K562 (cell line): ENCODE measurements at regions not wholly inside any gene's neighbourhood (a gene's known extent, or its start where the extent isn't known, plus 50 kb on each side); places are given as distances from the start of the nearest gene placed in this dataset.

ENCODE experiments used
- BACH1 ChIP-seq: fragments of 200-800 bp; sonication (Bioruptor generic); IDR thresholded peaks from 2 replicates; pipeline ENCODE4 v1.6.1; 2016; ENCODE audit warnings: missing genetic modification characterization, missing compliant biosample characterization
- CEBPG ChIP-seq, 3 experiments: fragments of 200-800 bp in 1 of 3; sonication (Bioruptor generic) in 1 of 3; sonication (generic) in 1 of 3; formaldehyde crosslinking in 1 of 3; IDR thresholded peaks in 2 of 3; conservative IDR thresholded peaks in 1 of 3; 2 replicates each; pipeline versions ENCODE4 v1.6.1 to v1.8.0; 2016 to 2022; ENCODE audit warnings: missing compliant biosample characterization in 2 of 3, missing genetic modification characterization in 2 of 3, mild to moderate bottlenecking in 1 of 3, missing genetic modification reagents in 1 of 3
- CREM ChIP-seq: IDR thresholded peaks from 2 replicates; pipeline ENCODE4 v1.6.1; 2014; ENCODE audit warnings: antibody characterized with exemption, low read depth
- FOXP1 ChIP-seq: sonication (generic); formaldehyde crosslinking; IDR thresholded peaks from 2 replicates; pipeline ENCODE4 v1.8.0; 2022; ENCODE audit warnings: mild to moderate bottlenecking, missing genetic modification reagents
- KDM1A ChIP-seq, 2 experiments: fragments of 450-650 bp; IDR thresholded peaks; 2 replicates each; pipeline ENCODE4 v1.6.1; 2016; ENCODE audit warnings: mild to moderate bottlenecking in 2 of 2
- KLF1 ChIP-seq: fragments of 450-650 bp; IDR thresholded peaks from 2 replicates; pipeline ENCODE4 v1.6.1; 2016; ENCODE audit warnings: missing genetic modification characterization, missing compliant biosample characterization
- KLF6 ChIP-seq: fragments of 250-450 bp; sonication (Bioruptor Pico); IDR thresholded peaks from 2 replicates; pipeline ENCODE4 v1.4.0; 2020; ENCODE audit warnings: mild to moderate bottlenecking, moderate library complexity, borderline replicate concordance
- MAFK ChIP-seq: IDR thresholded peaks from 2 replicates; pipeline ENCODE4 v1.6.1; 2011; ENCODE audit warnings: low read length, improper control_type of control experiment
- MECOM ChIP-seq: fragments of 250-450 bp; sonication (Bioruptor Pico); IDR thresholded peaks from 2 replicates; pipeline ENCODE4 v1.8.0; 2022; ENCODE audit warnings: inconsistent platforms
- MTA3 ChIP-seq: fragments of 450-650 bp; formaldehyde crosslinking; IDR thresholded peaks from 2 replicates; pipeline ENCODE4 v1.6.1; 2017; ENCODE audit warnings: mild to moderate bottlenecking, borderline replicate concordance
- NONO ChIP-seq, 2 experiments: fragments of 200-400 bp in 1 of 2; fragments of 450-650 bp in 1 of 2; formaldehyde crosslinking in 1 of 2; IDR thresholded peaks; 2 replicates each; pipeline ENCODE4 v1.6.1; 2017; ENCODE audit warnings: low read depth in 2 of 2, mild to moderate bottlenecking in 2 of 2, moderate library complexity in 2 of 2, low read length in 1 of 2
- PHTF2 ChIP-seq: fragments of 250-450 bp; sonication (Bioruptor Pico); IDR thresholded peaks from 2 replicates; pipeline ENCODE4 v1.5.0; 2021; ENCODE audit warnings: mild to moderate bottlenecking
- RAD21 ChIP-seq, 2 experiments: fragments of 250-450 bp in 1 of 2; fragments of 450-650 bp in 1 of 2; sonication (Bioruptor Pico) in 1 of 2; formaldehyde crosslinking in 1 of 2; IDR thresholded peaks in 1 of 2; conservative IDR thresholded peaks in 1 of 2; 2 replicates each; pipeline versions ENCODE4 v1.4.0 to v1.8.0; 2020 to 2022; ENCODE audit warnings: mild to moderate bottlenecking in 2 of 2, moderate library complexity in 1 of 2
- SMAD4 ChIP-seq: fragments of 250-450 bp; sonication (Bioruptor Pico); conservative IDR thresholded peaks from 2 replicates; pipeline ENCODE4 v1.8.0; 2021; ENCODE audit warnings: inconsistent platforms, mild to moderate bottlenecking, moderate library complexity
- ZBTB8A ChIP-seq: fragments of 450-650 bp; IDR thresholded peaks from 2 replicates; pipeline ENCODE4 v1.6.1; 2018; ENCODE audit warnings: mild to moderate bottlenecking, moderate library complexity; ENCODE audit not compliant: partially characterized antibody
- ZNF24 ChIP-seq: fragments of 450-650 bp; IDR thresholded peaks from 2 replicates; pipeline ENCODE4 v1.6.1; 2016
- TF ChIP-seq, protein P1 (sequence below), 2 experiments: fragments of 450-650 bp; IDR thresholded peaks; 2 replicates each; pipeline ENCODE4 v1.6.1; 2018; ENCODE audit warnings: mild to moderate bottlenecking in 2 of 2, low read depth in 1 of 2; ENCODE audit not compliant: partially characterized antibody in 2 of 2
- TF ChIP-seq, protein P2 (sequence below): fragments of 450-650 bp; formaldehyde crosslinking; IDR thresholded peaks from 2 replicates; pipeline ENCODE4 v1.4.0; 2020; ENCODE audit warnings: mild to moderate bottlenecking
- TF ChIP-seq, protein P3 (sequence below): fragments of 450-650 bp; IDR thresholded peaks from 2 replicates; pipeline ENCODE4 v1.6.1; 2014; ENCODE audit warnings: low read depth, mild to moderate bottlenecking, moderate library complexity, borderline replicate concordance

DNA sequence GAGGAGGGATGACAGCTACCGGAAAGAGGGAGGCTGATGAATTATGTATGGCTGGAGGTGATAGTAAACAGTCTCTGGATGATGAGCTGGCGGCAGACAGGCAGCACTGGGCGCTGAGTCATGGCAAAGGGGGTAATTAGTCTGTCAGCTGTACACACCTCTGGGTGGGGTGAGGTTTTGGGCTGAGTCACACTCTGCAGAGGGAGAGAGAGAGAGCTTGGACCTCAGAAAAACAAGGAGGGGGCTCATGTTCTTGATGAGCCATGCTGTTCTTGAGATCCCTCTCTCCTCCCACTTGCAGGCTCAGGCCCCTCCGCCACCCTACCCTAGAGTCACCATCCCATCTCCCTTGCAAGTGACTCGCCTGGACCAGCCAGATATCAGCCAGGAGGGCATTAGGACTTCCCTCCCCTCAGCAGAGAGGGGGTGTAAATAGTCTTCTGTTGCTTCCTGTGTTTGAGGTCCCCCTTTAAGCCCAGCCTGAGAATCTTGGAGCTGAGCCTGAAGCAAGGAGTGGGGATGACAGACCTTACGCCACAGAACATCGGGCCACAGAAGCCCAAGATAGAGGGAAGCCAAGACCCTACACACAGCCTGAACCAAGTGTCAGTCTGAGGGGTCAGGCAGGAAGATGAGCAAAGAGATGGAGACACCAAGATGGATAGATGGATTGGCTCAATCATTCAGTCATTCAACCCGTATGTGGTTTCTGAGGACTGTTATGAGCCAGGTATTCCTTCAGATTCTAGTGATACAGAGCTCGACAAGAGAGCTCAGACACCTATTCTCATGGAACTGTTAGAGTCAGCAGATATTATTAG is 383.2 kb upstream of the CCL2 start (continued):
- TF ChIP-seq, protein P1, sequence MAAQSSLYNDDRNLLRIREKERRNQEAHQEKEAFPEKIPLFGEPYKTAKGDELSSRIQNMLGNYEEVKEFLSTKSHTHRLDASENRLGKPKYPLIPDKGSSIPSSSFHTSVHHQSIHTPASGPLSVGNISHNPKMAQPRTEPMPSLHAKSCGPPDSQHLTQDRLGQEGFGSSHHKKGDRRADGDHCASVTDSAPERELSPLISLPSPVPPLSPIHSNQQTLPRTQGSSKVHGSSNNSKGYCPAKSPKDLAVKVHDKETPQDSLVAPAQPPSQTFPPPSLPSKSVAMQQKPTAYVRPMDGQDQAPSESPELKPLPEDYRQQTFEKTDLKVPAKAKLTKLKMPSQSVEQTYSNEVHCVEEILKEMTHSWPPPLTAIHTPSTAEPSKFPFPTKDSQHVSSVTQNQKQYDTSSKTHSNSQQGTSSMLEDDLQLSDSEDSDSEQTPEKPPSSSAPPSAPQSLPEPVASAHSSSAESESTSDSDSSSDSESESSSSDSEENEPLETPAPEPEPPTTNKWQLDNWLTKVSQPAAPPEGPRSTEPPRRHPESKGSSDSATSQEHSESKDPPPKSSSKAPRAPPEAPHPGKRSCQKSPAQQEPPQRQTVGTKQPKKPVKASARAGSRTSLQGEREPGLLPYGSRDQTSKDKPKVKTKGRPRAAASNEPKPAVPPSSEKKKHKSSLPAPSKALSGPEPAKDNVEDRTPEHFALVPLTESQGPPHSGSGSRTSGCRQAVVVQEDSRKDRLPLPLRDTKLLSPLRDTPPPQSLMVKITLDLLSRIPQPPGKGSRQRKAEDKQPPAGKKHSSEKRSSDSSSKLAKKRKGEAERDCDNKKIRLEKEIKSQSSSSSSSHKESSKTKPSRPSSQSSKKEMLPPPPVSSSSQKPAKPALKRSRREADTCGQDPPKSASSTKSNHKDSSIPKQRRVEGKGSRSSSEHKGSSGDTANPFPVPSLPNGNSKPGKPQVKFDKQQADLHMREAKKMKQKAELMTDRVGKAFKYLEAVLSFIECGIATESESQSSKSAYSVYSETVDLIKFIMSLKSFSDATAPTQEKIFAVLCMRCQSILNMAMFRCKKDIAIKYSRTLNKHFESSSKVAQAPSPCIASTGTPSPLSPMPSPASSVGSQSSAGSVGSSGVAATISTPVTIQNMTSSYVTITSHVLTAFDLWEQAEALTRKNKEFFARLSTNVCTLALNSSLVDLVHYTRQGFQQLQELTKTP (IDR thresholded peaks at IDR 0.05; ENCODE audit: low read depth in 1 of 2, partially characterized antibody in 2 of 2) = peak; percentile 32 to 91
- TF ChIP-seq SMAD4 (CRISPR knock-in tag) = peak; percentile 98
- TF ChIP-seq MTA3 = peak; percentile 83; the same call in 1 of the 2 replicates
- TF ChIP-seq MECOM (CRISPR knock-in tag) = peak; percentile 89
- TF ChIP-seq ZBTB8A = no peak
- TF ChIP-seq CEBPG (CRISPR knock-in tag; IDR thresholded peaks at IDR 0.05) = no peak
- TF ChIP-seq CEBPG (tag; conservative IDR thresholded peaks at IDR 0.05 in 1 of 2, IDR thresholded peaks at IDR 0.05 in 1 of 2) = no peak
- TF ChIP-seq, protein P2, sequence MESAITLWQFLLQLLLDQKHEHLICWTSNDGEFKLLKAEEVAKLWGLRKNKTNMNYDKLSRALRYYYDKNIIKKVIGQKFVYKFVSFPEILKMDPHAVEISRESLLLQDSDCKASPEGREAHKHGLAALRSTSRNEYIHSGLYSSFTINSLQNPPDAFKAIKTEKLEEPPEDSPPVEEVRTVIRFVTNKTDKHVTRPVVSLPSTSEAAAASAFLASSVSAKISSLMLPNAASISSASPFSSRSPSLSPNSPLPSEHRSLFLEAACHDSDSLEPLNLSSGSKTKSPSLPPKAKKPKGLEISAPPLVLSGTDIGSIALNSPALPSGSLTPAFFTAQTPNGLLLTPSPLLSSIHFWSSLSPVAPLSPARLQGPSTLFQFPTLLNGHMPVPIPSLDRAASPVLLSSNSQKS (CRISPR knock-in tag) = no peak
- TF ChIP-seq CREM = peak; percentile 85
- 0 out of 2 replicates have a peak, but pooled peaks have one; percentile 73 for TF ChIP-seq KLF1 (tag)
- TF ChIP-seq MAFK = peak; percentile 97
- TF ChIP-seq FOXP1 = no peak
- TF ChIP-seq BACH1 (tag) = peak; percentile 100
- peak; percentile 74; the same call in 1 of the 2 replicates for TF ChIP-seq KLF6 (CRISPR knock-in tag)
- TF ChIP-seq KDM1A (IDR thresholded peaks at IDR 0.05) = peak; percentile 65 to 81
- TF ChIP-seq, protein P3, sequence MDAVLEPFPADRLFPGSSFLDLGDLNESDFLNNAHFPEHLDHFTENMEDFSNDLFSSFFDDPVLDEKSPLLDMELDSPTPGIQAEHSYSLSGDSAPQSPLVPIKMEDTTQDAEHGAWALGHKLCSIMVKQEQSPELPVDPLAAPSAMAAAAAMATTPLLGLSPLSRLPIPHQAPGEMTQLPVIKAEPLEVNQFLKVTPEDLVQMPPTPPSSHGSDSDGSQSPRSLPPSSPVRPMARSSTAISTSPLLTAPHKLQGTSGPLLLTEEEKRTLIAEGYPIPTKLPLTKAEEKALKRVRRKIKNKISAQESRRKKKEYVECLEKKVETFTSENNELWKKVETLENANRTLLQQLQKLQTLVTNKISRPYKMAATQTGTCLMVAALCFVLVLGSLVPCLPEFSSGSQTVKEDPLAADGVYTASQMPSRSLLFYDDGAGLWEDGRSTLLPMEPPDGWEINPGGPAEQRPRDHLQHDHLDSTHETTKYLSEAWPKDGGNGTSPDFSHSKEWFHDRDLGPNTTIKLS = peak; percentile 90; the same call in 1 of the 2 replicates
- peak in 1 of 2 experiments; percentile 42; a peak in 2 of 4 replicates for TF ChIP-seq RAD21 (CRISPR knock-in tag; conservative IDR thresholded peaks at IDR 0.05 in 1 of 2, IDR thresholded peaks at IDR 0.05 in 1 of 2)
- TF ChIP-seq NONO (IDR thresholded peaks at IDR 0.05; ENCODE audit: low read depth in 2 of 2, low read length in 1 of 2) = no peak
- no peak for TF ChIP-seq ZNF24
- TF ChIP-seq PHTF2 (CRISPR knock-in tag) = no peak
